22Rv1 (cell line): ENCODE measurements at regions not wholly inside any gene's neighbourhood (a gene's known extent, or its start where the extent isn't known, plus 50 kb on each side); places are given as distances from the start of the nearest gene placed in this dataset.

ENCODE experiments used
- H3K27ac ChIP-seq: fragments of 450-650 bp; 2 replicates; pipeline ENCODE4 v1.5.1; 2017
- CTCF ChIP-seq: fragments of 450-650 bp; IDR thresholded peaks from 2 replicates; pipeline ENCODE4 v1.5.1; 2017; ENCODE audit warnings: mild to moderate bottlenecking
- ZFX ChIP-seq: fragments of 450-650 bp; IDR thresholded peaks from 2 replicates; pipeline ENCODE4 v1.6.1; 2017; ENCODE audit warnings: antibody characterized with exemption, borderline replicate concordance

- TF ChIP-seq CTCF (no peak), ZFX (no peak)
Observed at GRCh38 chr21:28817871-28818270, 174.8 kb downstream of the LTN1 start.

DNA sequence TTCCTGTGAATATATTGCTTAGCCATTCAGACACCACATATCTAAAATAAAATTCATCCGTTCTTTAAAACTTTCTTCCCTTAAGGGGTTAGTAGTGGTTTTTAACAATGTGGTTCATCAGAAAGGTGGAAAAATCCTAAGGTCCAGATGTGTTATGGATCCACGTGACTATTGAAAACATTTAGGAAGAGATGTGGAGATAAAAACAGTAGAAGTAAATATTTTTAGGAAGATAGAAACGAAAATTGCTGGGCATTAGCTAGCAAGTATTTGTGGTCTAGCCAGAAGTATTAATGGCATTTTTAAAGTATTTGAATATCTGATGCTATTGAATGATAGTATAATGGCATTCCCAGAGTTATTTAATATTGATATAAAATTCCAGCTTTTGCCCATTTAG, 180.8 kb downstream of the LTN1 start:
- TF ChIP-seq CTCF (no peak), ZFX (no peak)
- H3K27ac ChIP-seq = no peak overlapping the region

More at GRCh38 chr21:28817871-28818270, 174.8 kb downstream of the LTN1 start:
- no peak overlapping the region for H3K27ac ChIP-seq

DNA sequence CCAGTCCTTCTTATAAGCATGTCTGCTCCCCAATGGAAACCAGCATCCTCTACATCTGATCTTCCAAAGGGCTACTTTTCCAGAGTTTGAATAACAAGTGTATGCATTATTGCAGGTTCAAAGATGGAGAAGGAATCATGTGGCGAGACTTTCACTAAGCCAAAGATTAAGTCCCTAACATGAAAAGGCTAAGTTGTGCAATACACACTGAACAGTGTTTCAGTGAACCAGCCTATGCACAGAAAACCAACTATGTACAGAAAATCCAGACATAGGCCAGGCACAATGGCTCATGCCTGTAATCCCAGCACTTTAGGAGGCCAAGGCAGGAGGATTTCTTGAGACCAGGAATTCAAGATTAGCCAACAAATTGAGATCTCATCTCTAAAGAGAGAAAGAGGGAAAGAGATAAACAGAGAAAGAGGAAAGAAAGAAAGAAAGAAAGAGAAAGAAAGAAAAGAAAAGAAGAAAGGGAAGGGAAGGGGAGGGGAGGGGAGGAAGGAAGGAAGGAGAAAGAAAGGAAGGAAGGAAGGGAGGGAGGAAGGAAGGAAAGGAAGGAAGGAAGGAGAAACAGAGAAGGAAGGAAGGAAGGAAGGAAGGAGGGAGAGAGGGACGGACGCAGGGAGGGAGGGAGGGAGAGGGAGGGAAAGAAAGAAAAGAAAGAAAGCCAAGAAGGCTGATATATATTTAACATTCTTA, 181.7 kb downstream of the LTN1 start:
- TF ChIP-seq CTCF = no peak
- TF ChIP-seq ZFX = no peak

DNA sequence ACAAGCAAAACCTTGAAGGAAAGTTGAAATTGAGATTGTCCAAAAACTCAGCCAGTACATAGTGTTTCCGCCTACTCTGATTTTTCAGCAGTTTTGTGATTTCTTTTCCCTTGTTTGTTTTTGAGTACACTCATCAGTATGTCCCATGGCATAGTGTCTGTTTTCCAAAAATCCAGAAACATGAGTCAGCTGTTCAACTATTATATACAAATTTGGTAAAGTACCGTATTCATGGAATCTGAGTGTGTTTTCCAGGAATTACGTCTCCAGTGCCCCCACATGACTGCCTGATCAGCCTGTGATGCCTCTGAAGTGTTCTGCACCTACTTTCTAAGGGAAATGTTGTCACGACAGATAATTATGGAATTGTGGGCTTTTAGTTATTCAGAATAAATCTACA, 186.8 kb downstream of the LTN1 start:
- TF ChIP-seq ZFX (no peak), CTCF (no peak)
- H3K27ac ChIP-seq = no peak overlapping the region

More for the DNA sequence above, 181.7 kb downstream of the LTN1 start:
- H3K27ac ChIP-seq = no peak overlapping the region

DNA sequence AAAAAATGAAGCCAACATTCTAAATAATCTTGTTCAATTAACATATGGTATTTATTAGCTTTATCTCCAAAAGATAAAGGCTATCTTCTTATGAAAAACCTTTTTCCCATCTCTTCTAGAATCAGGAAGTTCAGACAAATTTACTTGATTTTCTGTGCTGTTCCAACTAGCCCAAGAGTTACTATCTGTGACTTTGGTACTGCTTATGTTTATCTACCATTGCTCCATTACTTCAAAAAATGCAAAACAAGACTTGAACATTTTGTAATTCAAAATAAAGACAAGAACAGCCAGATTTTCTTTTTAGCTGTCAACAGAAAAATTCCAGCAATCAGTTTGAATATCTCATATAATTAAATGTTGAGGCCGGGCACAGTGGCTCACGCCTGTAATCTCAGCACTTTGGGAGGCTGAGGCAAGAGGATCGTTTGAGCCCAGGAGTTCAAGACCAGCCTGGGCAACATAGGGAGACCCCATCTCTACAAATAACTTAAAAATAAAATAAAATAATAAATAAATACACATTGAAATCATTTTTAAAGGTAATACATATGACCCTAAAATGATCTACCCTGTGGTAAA, 188.5 kb downstream of the LTN1 start:
- no peak for TF ChIP-seq CTCF
- no peak for TF ChIP-seq ZFX
- no peak overlapping the region for H3K27ac ChIP-seq

- no peak for TF ChIP-seq ZFX
- no peak for TF ChIP-seq CTCF
Observed at GRCh38 chr21:28801906-28802305, 190.8 kb downstream of the LTN1 start.

DNA sequence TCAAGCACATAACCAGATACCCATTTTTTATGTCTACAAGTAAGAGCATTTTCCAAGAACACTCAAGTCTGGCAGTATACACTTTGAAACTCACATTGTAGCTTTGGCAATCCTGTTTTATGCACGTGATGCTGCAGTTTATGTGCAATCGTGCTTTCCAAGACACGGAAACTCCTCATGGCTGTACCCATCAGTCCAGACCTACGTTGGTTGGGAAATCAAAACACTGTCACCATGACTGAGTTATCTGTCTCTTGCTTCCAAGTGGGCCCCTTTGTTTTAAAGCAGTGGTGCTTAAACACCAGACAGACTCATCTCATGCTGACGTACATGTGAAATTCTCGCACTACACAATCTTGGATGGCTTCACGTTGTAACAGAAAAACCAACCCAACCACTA, 192.8 kb downstream of the LTN1 start:
- TF ChIP-seq ZFX (no peak), CTCF (no peak)
- H3K27ac ChIP-seq = no peak overlapping the region

More at GRCh38 chr21:28801906-28802305, 190.8 kb downstream of the LTN1 start:
- H3K27ac ChIP-seq = no peak overlapping the region
